Epithelial cell of esophagus (primary cell): ENCODE measurements at regions not wholly inside any gene's neighbourhood (a gene's known extent, or its start where the extent isn't known, plus 50 kb on each side); places are given as distances from the start of the nearest gene placed in this dataset.

Source experiments
- DNase-seq: peaks from one replicate; pipeline ENCODE4 v3.0.0; 2010; ENCODE audit warnings: low read depth
- H3K4me3 ChIP-seq: 2 replicates; pipeline ENCODE4 v1.5.1; 2011; ENCODE audit warnings: mild to moderate bottlenecking, low read length, control low read depth
- TF ChIP-seq, protein P1 (sequence below): IDR thresholded peaks from 2 replicates; pipeline ENCODE4 v1.5.1; 2011; ENCODE audit warnings: low read depth, mild to moderate bottlenecking, low read length, control low read depth, inconsistent platforms; ENCODE audit not compliant: insufficient read depth; ENCODE audit errors: missing control alignments

DNA sequence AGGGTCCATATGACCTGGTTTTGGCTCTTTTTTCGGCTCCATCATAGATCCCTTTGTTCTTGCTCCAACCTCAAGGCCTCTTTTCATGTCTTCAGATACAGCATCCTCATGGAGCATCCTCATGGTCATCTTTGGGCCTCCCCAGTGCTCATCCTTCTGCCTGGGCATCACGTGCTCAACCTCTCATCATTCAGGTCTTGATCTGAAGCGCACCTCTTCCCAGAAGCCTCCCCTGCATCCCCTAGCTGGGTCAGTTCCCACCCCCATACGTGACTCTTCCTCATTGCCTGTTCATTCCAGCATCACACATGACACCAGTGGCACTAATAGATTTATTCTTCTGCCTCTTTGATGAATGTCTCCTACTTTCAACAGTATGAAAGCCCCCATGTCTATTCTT is 192.2 kb downstream of the MIAT start:
- TF ChIP-seq, protein P1, sequence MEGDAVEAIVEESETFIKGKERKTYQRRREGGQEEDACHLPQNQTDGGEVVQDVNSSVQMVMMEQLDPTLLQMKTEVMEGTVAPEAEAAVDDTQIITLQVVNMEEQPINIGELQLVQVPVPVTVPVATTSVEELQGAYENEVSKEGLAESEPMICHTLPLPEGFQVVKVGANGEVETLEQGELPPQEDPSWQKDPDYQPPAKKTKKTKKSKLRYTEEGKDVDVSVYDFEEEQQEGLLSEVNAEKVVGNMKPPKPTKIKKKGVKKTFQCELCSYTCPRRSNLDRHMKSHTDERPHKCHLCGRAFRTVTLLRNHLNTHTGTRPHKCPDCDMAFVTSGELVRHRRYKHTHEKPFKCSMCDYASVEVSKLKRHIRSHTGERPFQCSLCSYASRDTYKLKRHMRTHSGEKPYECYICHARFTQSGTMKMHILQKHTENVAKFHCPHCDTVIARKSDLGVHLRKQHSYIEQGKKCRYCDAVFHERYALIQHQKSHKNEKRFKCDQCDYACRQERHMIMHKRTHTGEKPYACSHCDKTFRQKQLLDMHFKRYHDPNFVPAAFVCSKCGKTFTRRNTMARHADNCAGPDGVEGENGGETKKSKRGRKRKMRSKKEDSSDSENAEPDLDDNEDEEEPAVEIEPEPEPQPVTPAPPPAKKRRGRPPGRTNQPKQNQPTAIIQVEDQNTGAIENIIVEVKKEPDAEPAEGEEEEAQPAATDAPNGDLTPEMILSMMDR = no peak
- no peak for DNase-seq
- no peak overlapping the region for H3K4me3 ChIP-seq

DNA sequence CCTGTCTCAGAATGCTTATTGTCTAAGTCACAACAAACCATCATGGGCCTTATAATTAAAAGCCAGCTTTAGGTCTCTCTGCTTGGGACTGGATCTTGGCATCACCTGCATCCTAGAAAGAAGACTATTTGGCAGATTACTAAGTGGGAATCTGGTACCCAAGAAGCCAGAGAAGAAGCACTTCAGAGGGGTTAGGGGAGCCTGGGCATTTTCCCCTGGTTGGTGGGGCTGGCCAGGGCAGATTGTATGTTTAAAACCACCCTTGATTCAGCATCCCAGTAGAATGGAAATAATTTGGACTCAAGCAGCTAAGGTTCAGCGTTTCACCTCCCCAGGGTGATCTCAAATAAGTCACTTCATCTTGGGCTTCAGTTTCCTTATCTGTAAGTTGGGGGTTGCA is 193.7 kb downstream of the MIAT start:
- no peak for DNase-seq
- no peak overlapping the region for H3K4me3 ChIP-seq
- TF ChIP-seq, protein P1 = no peak

DNA sequence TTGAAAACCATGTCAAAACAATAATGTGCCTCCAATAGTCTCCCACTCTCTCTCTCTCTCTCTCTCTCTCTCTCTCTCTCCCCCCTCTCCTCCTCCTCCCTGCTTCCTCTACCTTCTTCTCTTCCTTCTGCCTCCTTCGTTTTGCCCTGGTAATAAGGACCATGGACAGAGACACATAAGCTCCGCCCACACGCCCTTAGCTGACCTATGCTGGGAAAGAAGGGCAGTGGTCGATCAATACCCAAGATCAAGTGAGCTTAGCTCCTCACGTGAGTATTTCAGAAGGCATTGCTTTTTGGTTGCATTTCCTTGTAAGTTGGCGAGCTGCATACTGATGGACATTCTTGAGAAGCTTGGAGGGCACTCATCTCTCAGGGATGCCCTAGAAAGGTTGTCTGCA is 194.8 kb downstream of the MIAT start:
- TF ChIP-seq, protein P1 = no peak
- no peak for DNase-seq
- no peak overlapping the region for H3K4me3 ChIP-seq

DNA sequence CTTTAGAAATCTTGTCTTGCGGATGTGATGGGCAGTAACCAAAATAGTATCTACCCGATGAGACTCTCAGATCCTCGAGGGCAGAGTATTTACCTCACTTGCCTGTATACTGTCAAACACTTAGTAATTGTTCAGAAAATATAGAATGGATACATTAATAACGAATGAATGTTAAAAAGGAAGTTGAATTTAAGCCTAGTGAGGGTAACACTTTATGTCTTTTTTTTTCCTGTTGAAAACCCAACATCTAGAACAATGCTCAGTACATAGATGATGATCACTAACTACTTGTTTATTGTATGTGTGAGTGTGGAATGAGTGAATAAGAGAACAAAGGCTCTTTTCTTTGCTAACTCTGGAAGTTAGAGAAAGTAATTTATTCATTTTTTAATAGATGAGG is 195.7 kb downstream of the MIAT start:
- TF ChIP-seq, protein P1 = no peak
- DNase-seq = no peak
- H3K4me3 ChIP-seq = no peak overlapping the region

DNA sequence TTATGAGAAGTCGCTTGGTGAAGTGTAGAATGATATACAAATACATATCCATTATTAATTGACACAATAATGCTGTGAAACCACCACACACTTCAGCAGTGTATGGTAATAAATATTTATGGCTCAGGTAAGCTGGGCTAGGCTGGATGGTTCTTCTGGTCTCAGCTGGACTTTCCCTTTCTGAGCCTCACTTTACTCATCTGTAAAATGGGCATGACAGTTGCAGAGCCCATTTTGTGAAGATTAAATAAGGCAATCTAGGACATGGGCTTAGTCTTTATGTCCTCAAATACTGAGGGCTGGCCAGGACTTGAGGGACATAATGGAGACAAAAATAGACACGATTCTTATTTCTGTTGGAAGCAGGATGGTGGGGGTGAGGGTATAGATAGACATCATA is 196.1 kb downstream of the MIAT start:
- no peak overlapping the region for H3K4me3 ChIP-seq
- TF ChIP-seq, protein P1 = no peak
- DNase-seq = no peak

DNA sequence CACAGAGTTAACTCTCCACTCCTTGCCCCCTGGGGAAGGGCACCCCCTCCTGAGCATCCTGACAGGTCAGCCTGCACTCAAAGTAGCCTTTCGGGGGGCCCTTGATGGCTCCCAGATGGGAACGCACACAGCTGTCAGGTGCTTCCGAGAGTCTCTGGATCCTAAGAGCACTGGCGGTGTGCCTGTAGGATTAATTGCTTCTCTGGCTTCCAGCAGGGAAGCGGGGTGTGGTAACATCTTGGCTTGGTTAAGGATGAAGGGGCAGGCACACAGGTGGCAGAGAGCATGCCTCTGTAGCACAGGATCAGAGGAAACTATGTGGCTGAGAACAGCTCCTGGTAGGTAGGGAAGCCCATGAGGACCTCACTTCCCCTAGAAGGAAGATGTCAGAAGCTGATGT is 199.8 kb downstream of the MIAT start:
- TF ChIP-seq, protein P1 = no peak
- DNase-seq = no peak
- no peak overlapping the region for H3K4me3 ChIP-seq

DNA sequence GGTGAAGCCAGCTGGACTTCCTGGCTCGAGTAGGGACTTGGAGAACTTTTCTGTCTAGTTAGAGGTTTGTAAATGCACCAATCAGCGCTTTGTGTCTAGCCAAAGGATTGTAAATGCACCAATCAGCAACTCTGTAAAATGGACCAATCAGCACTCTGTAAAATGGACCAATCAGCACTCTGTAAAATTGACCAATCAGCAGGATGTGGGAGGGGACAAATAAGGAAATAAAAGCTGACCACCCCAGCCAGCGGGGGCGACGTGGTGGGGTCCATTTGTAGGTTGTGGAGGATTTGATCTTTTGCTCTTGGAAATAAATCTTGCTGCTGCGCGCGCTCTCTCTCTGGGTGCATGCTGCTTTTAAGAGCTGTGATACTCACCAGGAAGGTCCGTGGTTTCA is 202.9 kb downstream of the MIAT start:
- H3K4me3 ChIP-seq = no peak overlapping the region
- DNase-seq = no peak
- TF ChIP-seq, protein P1 = no peak
